K562 (cell line): ENCODE measurements at regions not wholly inside any gene's neighbourhood (a gene's known extent, or its start where the extent isn't known, plus 50 kb on each side); places are given as distances from the start of the nearest gene placed in this dataset.

Experiments
- ATAC-seq: fragments of 200-7000 bp; cut with Tn5 transposase; 3 replicates; pipeline ENCODE4 v1.9.1; 2020; ENCODE audit warnings: moderate library complexity
- BruUV-seq: library from RNA; stranded (reverse); fragments of 400-500 nt; replicated peaks from 2 replicates; lab custom pipeline; 2021; lab: Mats Ljungman, UMichigan
- CTCF ChIA-PET: fragments of 300-600 bp; formaldehyde crosslinking; extraction: SDS; loops from one replicate; lab custom pipeline; 2021; ENCODE audit warnings: low intra/inter-chr PET ratio; lab: Yijun Ruan, JAX
- POLR2A ChIA-PET: fragments of 300-600, 350-650 bp; sonication (Branson Sonifier 250); formaldehyde crosslinking; extraction: SDS; loops from one replicate; lab custom pipeline; 2021; ENCODE audit warnings: antibody characterized with exemption, inconsistent platforms; lab: Yijun Ruan, JAX
- DNase-seq, 4 experiments: peaks; one replicate each; pipeline versions ENCODE4 v3.0.0 to v3.0.0-alpha.2; 2011 to 2018; ENCODE audit warnings: low spot score in 3 of 4, mixed read lengths in 3 of 4; ENCODE audit errors: extremely low read depth in 1 of 4
- FAIRE-seq: peaks from 2 replicates; lab custom pipeline; 2011; peaks lifted over from hg19 to GRCh38; lab: Jason Lieb, UNC
- H2AFZ ChIP-seq: 2 replicates; pipeline ENCODE4 v1.6.0; 2011; ENCODE audit warnings: low read depth, low read length, control low read depth, inconsistent platforms
- H3K27ac ChIP-seq: fragments of 200-600 bp; 3 replicates; pipeline ENCODE4 v1.8.0; 2011; ENCODE audit warnings: low read depth, mild to moderate bottlenecking, control low read depth, inconsistent platforms, low read length, moderate library complexity, mixed read lengths; ENCODE audit errors: extremely low read depth
- H3K27me3 ChIP-seq, 2 experiments: fragments of 300-600 bp in 1 of 2; 2 replicates in 1 of 2; 3 replicates in 1 of 2; pipeline versions ENCODE4 v1.6.0 to v1.8.0; 2011; ENCODE audit warnings: inconsistent platforms in 2 of 2, low read length in 2 of 2, mild to moderate bottlenecking in 1 of 2, mixed read lengths in 1 of 2, moderate library complexity in 1 of 2; ENCODE audit not compliant: control insufficient read depth in 2 of 2, insufficient read depth in 2 of 2
- H3K36me3 ChIP-seq: fragments of 300-600 bp; 3 replicates; pipeline ENCODE4 v1.8.0; 2011; ENCODE audit warnings: mild to moderate bottlenecking, low read length, inconsistent platforms; ENCODE audit not compliant: control insufficient read depth, insufficient read depth
- H3K4me1 ChIP-seq, 2 experiments: fragments of 200-600 bp in 1 of 2; replicated peaks in 1 of 2; 2 replicates in 1 of 2; 3 replicates in 1 of 2; pipeline versions ENCODE4 v1.5.1 to v1.8.0; 2011; ENCODE audit warnings: inconsistent platforms in 2 of 2, low read length in 2 of 2, mild to moderate bottlenecking in 1 of 2, mixed read lengths in 1 of 2, moderate library complexity in 1 of 2; ENCODE audit not compliant: control insufficient read depth in 2 of 2, insufficient read depth in 2 of 2
- H3K4me2 ChIP-seq: 2 replicates; pipeline ENCODE4 v1.6.1; 2011; ENCODE audit warnings: low read length, control low read depth, inconsistent platforms, mixed read lengths; ENCODE audit not compliant: insufficient read depth
- H3K4me3 ChIP-seq: fragments of 200-600 bp; sonication (generic), shearing (Covaris generic); 2 replicates; pipeline ENCODE4 v1.5.1; 2016; ENCODE audit warnings: control low read depth, inconsistent platforms
- H3K79me2 ChIP-seq: fragments of 200-600 bp; 3 replicates; pipeline ENCODE4 v1.8.0; 2011; ENCODE audit warnings: low read length, inconsistent platforms; ENCODE audit not compliant: control insufficient read depth, insufficient read depth
- H3K9ac ChIP-seq, 2 experiments: 2 replicates each; pipeline versions ENCODE4 v1.6.0 to v1.6.1; 2011; ENCODE audit warnings: low read depth in 2 of 2, low read length in 2 of 2, control low read depth in 1 of 2, inconsistent platforms in 1 of 2, mild to moderate bottlenecking in 1 of 2, mixed read lengths in 1 of 2; ENCODE audit not compliant: insufficient read depth in 1 of 2
- H3K9me1 ChIP-seq: one replicate; pipeline ENCODE4 v1.6.0; 2011; ENCODE audit warnings: inconsistent platforms, mild to moderate bottlenecking, low read length, moderate library complexity; ENCODE audit not compliant: control insufficient read depth, insufficient read depth
- H3K9me3 ChIP-seq: replicated peaks from 2 replicates; pipeline ENCODE4 v1.5.1; 2011; ENCODE audit warnings: low read depth, low read length, inconsistent platforms; ENCODE audit not compliant: control insufficient read depth, insufficient read depth
- H4K20me1 ChIP-seq: replicated peaks from 2 replicates; pipeline ENCODE4 v1.6.1; 2011; ENCODE audit warnings: low read length, inconsistent platforms, mixed read lengths; ENCODE audit not compliant: control insufficient read depth, insufficient read depth
- ERF ChIP-seq: fragments of 450-650 bp; formaldehyde crosslinking; IDR thresholded peaks from 2 replicates; pipeline ENCODE4 v1.4.0; 2020; ENCODE audit warnings: mild to moderate bottlenecking, mixed read lengths
- ETS1 ChIP-seq: conservative IDR thresholded peaks from 2 replicates; pipeline ENCODE4 v1.6.1; 2011; ENCODE audit warnings: low read depth, mild to moderate bottlenecking, low read length; ENCODE audit not compliant: control insufficient read depth
- FOXK1 ChIP-seq: sonication (generic); formaldehyde crosslinking; IDR thresholded peaks from 2 replicates; pipeline ENCODE4 v1.8.0; 2022; ENCODE audit warnings: missing genetic modification reagents, mild to moderate bottlenecking, borderline replicate concordance
- GATA2 ChIP-seq: sonication (generic); formaldehyde crosslinking; IDR thresholded peaks from 2 replicates; pipeline ENCODE4 v1.4.0; 2020; ENCODE audit warnings: mild to moderate bottlenecking, missing genetic modification reagents
- POLR2H ChIP-seq: IDR thresholded peaks from 2 replicates; pipeline ENCODE4 v1.6.1; 2016; ENCODE audit warnings: missing genetic modification characterization, low read depth, mild to moderate bottlenecking, control low read depth, missing compliant biosample characterization, moderate library complexity
- PRMT5 ChIP-seq: sonication (generic); formaldehyde crosslinking; IDR thresholded peaks from 2 replicates; pipeline ENCODE4 v1.5.0; 2020; ENCODE audit warnings: missing genetic modification reagents
- RFX1 ChIP-seq: fragments of 450-650 bp; IDR thresholded peaks from 2 replicates; pipeline ENCODE4 v1.6.1; 2016; ENCODE audit warnings: mild to moderate bottlenecking, moderate library complexity
- RFX7 ChIP-seq: fragments of 250-450 bp; sonication (Bioruptor Pico); IDR thresholded peaks from 2 replicates; pipeline ENCODE4 v1.5.1; 2021; ENCODE audit warnings: mild to moderate bottlenecking
- SRSF3 ChIP-seq: fragments of 200-400 bp; formaldehyde crosslinking; IDR thresholded peaks from 2 replicates; pipeline ENCODE4 v1.6.1; 2016; ENCODE audit warnings: mild to moderate bottlenecking, low read length, moderate library complexity; ENCODE audit not compliant: insufficient read depth
- USF2 ChIP-seq: sonication (generic); formaldehyde crosslinking; IDR thresholded peaks from 2 replicates; pipeline ENCODE4 v1.5.0; 2020; ENCODE audit warnings: missing genetic modification reagents
- ZC3H4 ChIP-seq: sonication (generic); formaldehyde crosslinking; IDR thresholded peaks from 2 replicates; pipeline ENCODE4 v1.9.0; 2021; ENCODE audit warnings: missing genetic modification reagents, borderline replicate concordance
- ZNF175 ChIP-seq: fragments of 200-800 bp; sonication (Bioruptor generic); IDR thresholded peaks from 2 replicates; pipeline ENCODE4 v1.6.1; 2016; ENCODE audit warnings: low read depth, mild to moderate bottlenecking, missing genetic modification characterization, missing compliant biosample characterization
- ZNF232 ChIP-seq: sonication (generic); formaldehyde crosslinking; IDR thresholded peaks from 2 replicates; pipeline ENCODE4 v1.8.0; 2022; ENCODE audit warnings: mild to moderate bottlenecking, missing genetic modification reagents
- ZNF280A ChIP-seq: fragments of 450-650 bp; IDR thresholded peaks from 2 replicates; pipeline ENCODE4 v1.6.1; 2018; ENCODE audit warnings: mild to moderate bottlenecking, low read depth; ENCODE audit not compliant: partially characterized antibody
- WGBS: fragments of 100-300 bp; shearing (Covaris generic); methylation state at CpG from one replicate; pipeline ENCODE4 v1.1.6; 2016; ENCODE audit warnings: low coverage, mixed read lengths; ENCODE audit not compliant: insufficient coverage; ENCODE audit errors: missing lambda C conversion rate; 5-methylcytosine and 5-hydroxymethylcytosine counted together
- in situ Hi-C: fragments of 300-500 bp; cut with MboI; formaldehyde crosslinking; loops from 4 replicates; pipeline ENCODE4 v1.15.0; 2018; ENCODE audit warnings: inconsistent platforms, mixed read lengths
- intact Hi-C: fragments of 100-400 bp; cut with micrococcal nuclease; formaldehyde crosslinking; loops from 2 replicates; pipeline ENCODE4 v1.14.2; 2022

GRCh38 chr2:64359892-64360657, 93.9 kb upstream of the LGALSL start (continued):
- no peak for TF ChIP-seq ZC3H4
- no peak for TF ChIP-seq ZNF280A
- TF ChIP-seq ETS1 = no peak
- TF ChIP-seq, all 486 proteins: peak for 7

- intact Hi-C loops (no loop called here), in situ Hi-C loops (no loop called here)
- ChIA-PET POLR2A (interaction anchor here (1.0 to 1.4 kb wide), 2 partner anchors 8 to 30 kb away, joined by 4 read pairs; no protein-coding TSS in a partner anchor), CTCF (no interaction called here)
- no TSS peak for BruUV-seq
- Histone ChIP-seq H2AFZ (no peak overlapping the region), H3K27me3 (peaks cover 13 to 58% of the 10 kb centered on the region in 2 experiments; a peak in 4 of 5 replicates), H4K20me1 (peaks cover 18% of the 10 kb centered on the region), H3K9ac (no peak overlapping the region), H3K4me3 (no peak overlapping the region), H3K27ac (no peak overlapping the region), H3K4me2 (no peak overlapping the region), H3K9me1 (no peaks in the 10 kb centered on the region), H3K36me3 (no peaks in the 10 kb centered on the region), H3K9me3 (no peaks in the 10 kb centered on the region), H3K79me2 (no peaks in the 10 kb centered on the region), H3K4me1 (no peaks in the 10 kb centered on the region; a peak in 1 of 5 replicates)
- ATAC-seq (no peak), DNase-seq (no peak), FAIRE-seq (no peak)
- WGBS = 3% methylated on average over 11 of the region's 12 CpGs
- no peak for TF ChIP-seq RFX1
- no peak for TF ChIP-seq ERF
- no peak for TF ChIP-seq ZNF175 (CRISPR knock-in tag)
- TF ChIP-seq FOXK1 (CRISPR knock-in tag) = no peak
- no peak for TF ChIP-seq PRMT5
- TF ChIP-seq RFX7 = no peak
- TF ChIP-seq POLR2H = no peak
- TF ChIP-seq SRSF3 = no peak
- TF ChIP-seq USF2 (CRISPR knock-in tag) = no peak
- no peak for TF ChIP-seq GATA2 (CRISPR knock-in tag)
- no peak for TF ChIP-seq ZNF232 (CRISPR knock-in tag)
Measured at GRCh38 chr2:64361151-64361938, 92.6 kb upstream of the LGALSL start.
